Esophagus squamous epithelium (tissue), 5 donors: ENCODE measurements at regions not wholly inside any gene's neighbourhood (a gene's known extent, or its start where the extent isn't known, plus 50 kb on each side); places are given as distances from the start of the nearest gene placed in this dataset.

ENCODE experiments used
- DNase-seq: peaks from one replicate; lab custom pipeline; 2025; lab: John Stamatoyannopoulos, UW
- H3K27ac ChIP-seq, 4 donors: fragments of 200-600 bp; sonication (generic); one replicate each; pipeline ENCODE4 v1.5.1; 2016 to 2019; ENCODE audit warnings: mild to moderate bottlenecking in 1 of 4
- H3K27me3 ChIP-seq, 4 donors: fragments of 200-600 bp; sonication (generic); 1 replicate in 3 of 4; 2 replicates in 1 of 4; pipeline versions ENCODE4 v1.5.1 to v1.6.0; 2017 to 2021; ENCODE audit warnings: antibody characterized with exemption in 1 of 4
- H3K36me3 ChIP-seq, 3 donors: fragments of 200-600 bp; sonication (generic); one replicate each; pipeline ENCODE4 v1.5.1; 2016 to 2019
- H3K4me1 ChIP-seq, 3 donors: fragments of 200-600 bp; sonication (generic); one replicate each; pipeline ENCODE4 v1.5.1; 2017 to 2019
- H3K4me3 ChIP-seq, 4 donors: fragments of 200-600 bp; sonication (generic); 1 replicate in 3 of 4; 2 replicates in 1 of 4; pipeline ENCODE4 v1.5.1; 2016 to 2019; ENCODE audit warnings: mild to moderate bottlenecking in 2 of 4, moderate library complexity in 1 of 4
- H3K9me3 ChIP-seq, 3 donors: fragments of 200-600 bp; sonication (generic); one replicate each; pipeline ENCODE4 v1.5.1; 2016 to 2019
- POLR2A ChIP-seq, 4 donors: fragments of 450-650 bp; IDR thresholded peaks; one replicate each; pipeline ENCODE4 v1.6.1; 2017; ENCODE audit warnings: antibody characterized with exemption in 4 of 4, mild to moderate bottlenecking in 4 of 4, moderate library complexity in 3 of 4
- WGBS, 2 donors: methylation state at CpG; one replicate each; pipeline ENCODE4 v1.1.5; 2018; 5-methylcytosine and 5-hydroxymethylcytosine counted together
- intact Hi-C: fragments of 100-400 bp; cut with DNase I; formaldehyde crosslinking; loops from one replicate; pipeline ENCODE4 v1.15.0; 2022
- TF ChIP-seq, protein P1 (sequence below), 6 experiments: fragments of 450-650 bp in 4 of 6; fragments of 200-600 bp in 2 of 6; sonication (generic) in 2 of 6; IDR thresholded peaks; one replicate each; pipeline ENCODE4 v1.5.1; 2016 to 2019; ENCODE audit warnings: antibody characterized with exemption in 6 of 6, mild to moderate bottlenecking in 4 of 6, moderate library complexity in 4 of 6
- donor health status: DM: yes; HTN: yes; CAD: no.

DNA sequence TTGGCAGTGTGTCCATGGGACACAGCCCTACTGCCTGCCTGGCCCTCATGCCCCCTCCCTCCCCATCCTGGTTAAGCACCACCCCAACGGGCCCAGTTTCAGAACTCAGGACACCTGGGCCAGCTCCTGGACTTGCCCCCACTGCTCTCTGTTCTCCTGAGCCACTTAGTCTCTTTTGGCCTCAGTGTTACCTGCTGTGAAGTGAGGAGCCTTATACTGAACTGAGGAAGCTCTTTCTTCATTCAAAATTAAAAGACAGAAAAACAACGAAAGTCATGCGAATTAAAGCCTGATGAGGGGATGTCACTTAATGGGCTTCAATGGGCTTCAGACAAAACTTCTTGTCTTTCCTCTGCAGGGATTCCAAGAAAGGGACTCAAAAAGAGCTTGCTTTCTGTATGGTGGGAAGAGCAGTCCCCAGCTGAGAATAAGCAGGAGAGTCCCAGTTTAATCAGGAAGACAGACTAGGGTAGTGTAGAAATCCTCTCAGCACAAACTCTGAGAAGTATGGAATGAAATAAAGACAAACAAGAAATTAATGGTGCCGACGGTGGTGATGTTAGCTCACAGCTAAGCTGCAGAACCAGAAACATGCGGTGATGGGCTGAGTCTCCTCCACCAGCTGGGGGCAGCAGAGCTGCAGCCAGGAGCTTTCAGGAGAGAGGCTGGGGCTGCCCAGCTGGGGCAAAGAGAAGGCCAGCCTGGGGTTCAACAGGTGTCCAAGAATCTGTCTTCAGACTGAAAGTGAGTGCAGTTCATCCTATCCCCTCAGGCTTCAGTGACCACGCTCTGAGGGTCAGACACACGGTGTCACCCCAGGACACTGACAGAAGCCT is 101.0 kb downstream of the GGTLC2 start:
- Histone ChIP-seq H3K4me1 (no peaks in the 10 kb centered on the region), H3K27me3 (peaks cover 0 to 42% (median 0%) of the 10 kb centered on the region in 4 donors), H3K27ac (no peak overlapping the region), H3K36me3 (no peaks in the 10 kb centered on the region), H3K9me3 (no peaks in the 10 kb centered on the region), H3K4me3 (no peak overlapping the region)
- no peak for DNase-seq
- TF ChIP-seq POLR2A (IDR thresholded peaks at IDR 0.05) = no peak
- TF ChIP-seq, protein P1, sequence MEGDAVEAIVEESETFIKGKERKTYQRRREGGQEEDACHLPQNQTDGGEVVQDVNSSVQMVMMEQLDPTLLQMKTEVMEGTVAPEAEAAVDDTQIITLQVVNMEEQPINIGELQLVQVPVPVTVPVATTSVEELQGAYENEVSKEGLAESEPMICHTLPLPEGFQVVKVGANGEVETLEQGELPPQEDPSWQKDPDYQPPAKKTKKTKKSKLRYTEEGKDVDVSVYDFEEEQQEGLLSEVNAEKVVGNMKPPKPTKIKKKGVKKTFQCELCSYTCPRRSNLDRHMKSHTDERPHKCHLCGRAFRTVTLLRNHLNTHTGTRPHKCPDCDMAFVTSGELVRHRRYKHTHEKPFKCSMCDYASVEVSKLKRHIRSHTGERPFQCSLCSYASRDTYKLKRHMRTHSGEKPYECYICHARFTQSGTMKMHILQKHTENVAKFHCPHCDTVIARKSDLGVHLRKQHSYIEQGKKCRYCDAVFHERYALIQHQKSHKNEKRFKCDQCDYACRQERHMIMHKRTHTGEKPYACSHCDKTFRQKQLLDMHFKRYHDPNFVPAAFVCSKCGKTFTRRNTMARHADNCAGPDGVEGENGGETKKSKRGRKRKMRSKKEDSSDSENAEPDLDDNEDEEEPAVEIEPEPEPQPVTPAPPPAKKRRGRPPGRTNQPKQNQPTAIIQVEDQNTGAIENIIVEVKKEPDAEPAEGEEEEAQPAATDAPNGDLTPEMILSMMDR (IDR thresholded peaks at IDR 0.05) = peak in 4 of 6 experiments; percentile 14 to 62 (median 45)
- 22 to 38% methylated on average over 4 to 5 of the region's 8 CpGs for WGBS, 2 donors
- intact Hi-C loops = no loop called here

GRCh38 chr22:22746061-22746962 is 101.9 kb downstream of the GGTLC2 start:
- Histone ChIP-seq H3K27me3 (peaks cover 0 to 42% (median 0%) of the 10 kb centered on the region in 4 donors), H3K4me3 (no peak overlapping the region), H3K27ac (no peak overlapping the region), H3K9me3 (no peaks in the 10 kb centered on the region), H3K36me3 (no peaks in the 10 kb centered on the region), H3K4me1 (no peaks in the 10 kb centered on the region)
- WGBS, 2 donors = 47 to 53% methylated on average over 6 to 7 of the region's 11 CpGs
- DNase-seq = no peak
- TF ChIP-seq, protein P1 (IDR thresholded peaks at IDR 0.05) = peak in 1 of 6 experiments; percentile 1
- TF ChIP-seq POLR2A (IDR thresholded peaks at IDR 0.05) = no peak
- intact Hi-C loops = no loop called here

GRCh38 chr22:22746963-22747933 is 102.8 kb downstream of the GGTLC2 start:
- Histone ChIP-seq H3K4me1 (no peaks in the 10 kb centered on the region), H3K36me3 (no peaks in the 10 kb centered on the region), H3K27ac (no peak overlapping the region), H3K4me3 (no peak overlapping the region), H3K9me3 (no peaks in the 10 kb centered on the region), H3K27me3 (peaks cover 0 to 34% (median 0%) of the 10 kb centered on the region in 4 donors)
- DNase-seq = no peak
- intact Hi-C loops = no loop called here
- no peak for TF ChIP-seq POLR2A (IDR thresholded peaks at IDR 0.05)
- TF ChIP-seq, protein P1 (IDR thresholded peaks at IDR 0.05) = no peak
- WGBS, 2 donors = 55 to 57% methylated on average over 5 to 6 of the region's 8 CpGs

GRCh38 chr22:22748297-22748743 is 103.9 kb downstream of the GGTLC2 start:
- intact Hi-C loops = no loop called here
- Histone ChIP-seq H3K4me1 (peaks cover 0 to 10% (median 7%) of the 10 kb centered on the region in 3 donors), H3K4me3 (no peak overlapping the region), H3K27ac (no peak overlapping the region), H3K36me3 (no peaks in the 10 kb centered on the region), H3K27me3 (peaks cover 0 to 24% (median 0%) of the 10 kb centered on the region in 4 donors), H3K9me3 (no peaks in the 10 kb centered on the region)
- no peak for DNase-seq
- TF ChIP-seq, protein P1 (IDR thresholded peaks at IDR 0.05) = peak in 5 of 6 experiments; percentile 28 to 62 (median 53)
- TF ChIP-seq POLR2A (IDR thresholded peaks at IDR 0.05) = no peak
- WGBS, 2 donors = 42 to 67% methylated on average over 4 to 5 of the region's 5 CpGs
